ENCODE measurements at regions not wholly inside any gene's neighbourhood (a gene's known extent, or its start where the extent isn't known, plus 50 kb on each side); places are given as distances from the start of the nearest gene placed in this dataset.
"Not testable (repeated sequence)": the region's sequence is repeated elsewhere in the genome, so short reads cannot be mapped to it uniquely, and the experiment has no call there.

DNA sequence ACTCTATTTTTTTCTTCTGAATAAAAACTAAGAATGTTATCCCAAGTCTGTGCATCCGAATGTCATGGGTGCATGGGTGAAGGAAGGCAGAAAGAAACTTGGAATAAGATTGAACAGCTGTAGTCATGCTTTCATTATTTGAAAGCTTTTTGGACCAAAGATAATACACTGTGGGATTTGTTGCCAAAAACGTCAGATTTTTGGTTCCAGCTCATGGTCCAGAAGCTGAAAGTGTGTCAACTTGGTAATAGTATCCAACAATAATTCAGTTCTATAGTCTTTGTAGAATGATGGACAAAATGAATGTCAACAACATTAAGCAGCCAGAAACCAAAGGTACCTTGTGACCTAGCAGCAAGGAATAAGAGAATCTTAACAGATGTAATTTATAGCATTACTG is 327.9 kb upstream of the ADAMTS9 start:
- DNase-seq, result no peak
- Histone ChIP-seq H3K27me3 (ENCODE audit: control insufficient read depth, insufficient read depth, low read length) (no peaks in the 10 kb centered on the region), H3K4me3 (ENCODE audit: insufficient read depth, low read depth, low read length) (no peak overlapping the region)

DNA sequence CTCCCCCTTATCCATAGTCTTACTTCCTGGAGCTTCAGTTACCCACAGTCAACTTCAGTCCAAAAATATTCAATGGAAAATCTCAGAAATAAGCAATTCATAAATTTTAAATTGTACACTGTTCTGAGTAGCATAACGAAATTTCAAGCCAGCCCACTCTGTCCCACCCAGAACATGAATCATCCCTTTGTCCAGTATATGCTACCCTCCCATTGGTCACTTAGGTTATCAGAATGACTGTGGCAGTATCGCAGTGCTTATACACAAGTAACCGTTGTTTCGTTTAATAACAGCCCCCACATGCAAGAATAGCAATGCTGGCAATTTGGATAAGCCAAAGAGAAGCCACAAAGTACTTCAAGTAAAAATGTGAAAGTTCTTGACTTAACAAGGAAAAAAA is 325.3 kb upstream of the ADAMTS9 start:
- Histone ChIP-seq H3K36me3 (replicated peaks; ENCODE audit: control insufficient read depth, insufficient read depth, low read length) (no peaks in the 10 kb centered on the region), H3K4me3 (ENCODE audit: insufficient read depth, low read depth, low read length) (no peak overlapping the region), H3K27me3 (ENCODE audit: control insufficient read depth, insufficient read depth, low read length) (no peaks in the 10 kb centered on the region)
- DNase-seq, result no peak

More for the DNA sequence above, 327.9 kb upstream of the ADAMTS9 start:
- no peaks in the 10 kb centered on the region for H3K36me3 ChIP-seq (replicated peaks; ENCODE audit: control insufficient read depth, insufficient read depth, low read length)

DNA sequence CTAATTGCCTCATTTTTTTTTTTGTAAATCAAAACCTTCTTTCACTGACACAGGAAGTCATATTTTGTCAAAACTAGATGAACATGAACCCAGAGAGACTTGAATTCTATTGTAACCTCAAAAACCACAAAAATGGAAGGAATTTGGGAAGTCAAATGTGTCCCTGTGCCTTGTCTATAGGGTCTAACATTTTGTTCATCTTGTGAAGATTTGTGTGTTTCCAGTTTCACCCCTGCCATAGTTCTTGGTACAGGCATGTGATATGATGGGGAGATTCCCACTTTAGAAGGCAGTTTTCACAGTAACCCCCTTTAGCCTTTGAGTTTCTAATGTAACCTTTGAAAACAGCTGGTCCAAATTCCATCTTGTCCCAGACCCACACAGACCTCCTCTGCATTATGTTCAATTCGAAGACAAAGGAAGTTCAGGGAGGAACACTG is 318.5 kb upstream of the ADAMTS9 start:
- DNase-seq, result no peak
- Histone ChIP-seq H3K27me3 (ENCODE audit: control insufficient read depth, insufficient read depth, low read length) (no peaks in the 10 kb centered on the region), H3K36me3 (replicated peaks; ENCODE audit: control insufficient read depth, insufficient read depth, low read length) (no peaks in the 10 kb centered on the region), H3K4me3 (ENCODE audit: insufficient read depth, low read depth, low read length) (no peak overlapping the region)

DNA sequence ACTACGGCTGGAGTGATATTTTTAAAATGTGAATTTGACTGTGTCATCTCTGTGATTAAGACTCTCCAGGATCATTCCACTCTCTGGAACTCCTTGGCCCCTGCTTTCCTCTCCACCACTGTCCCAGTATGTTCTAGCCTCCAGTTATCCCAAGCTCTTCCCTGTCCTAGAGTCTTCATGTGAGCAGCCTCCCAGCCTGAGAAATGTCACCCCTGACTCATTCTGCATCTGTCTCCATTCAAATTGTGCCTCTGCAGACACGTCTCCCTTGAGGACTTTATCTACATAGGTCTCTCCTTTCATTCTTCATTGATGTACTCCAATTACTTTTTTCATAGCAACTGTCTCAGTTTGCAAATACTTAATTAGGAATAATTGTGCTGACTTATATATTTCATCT is 317.7 kb upstream of the ADAMTS9 start:
- DNase-seq, result no peak
- no peaks in the 10 kb centered on the region for H3K36me3 ChIP-seq (replicated peaks; ENCODE audit: control insufficient read depth, insufficient read depth, low read length)
- H3K27me3 ChIP-seq (ENCODE audit: control insufficient read depth, insufficient read depth, low read length), result no peaks in the 10 kb centered on the region
- H3K4me3 ChIP-seq (ENCODE audit: insufficient read depth, low read depth, low read length), result no peak overlapping the region

DNA sequence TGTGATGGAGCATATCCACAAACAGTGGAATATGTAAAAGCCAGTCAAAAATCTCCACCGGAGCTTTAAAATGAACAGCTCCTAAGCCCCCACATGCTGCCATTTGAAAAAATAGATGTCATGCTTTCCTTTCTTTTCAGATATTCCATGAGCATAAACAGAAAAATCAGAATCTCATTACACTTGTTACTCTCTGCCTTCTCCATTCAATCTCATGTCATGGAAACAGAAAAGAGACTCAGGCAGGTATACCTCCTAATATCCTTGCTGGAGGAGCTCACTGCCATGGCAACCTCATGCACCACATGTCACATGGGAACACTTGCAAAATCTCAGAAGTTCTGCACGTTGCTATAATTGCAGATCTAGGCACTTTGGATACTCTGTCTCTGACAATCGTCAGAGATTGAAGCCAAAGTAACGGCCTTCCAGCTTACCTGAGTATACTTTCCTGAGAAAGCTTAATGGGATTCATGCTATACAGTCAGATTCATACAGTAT is 317.0 kb upstream of the ADAMTS9 start:
- Histone ChIP-seq H3K27me3 (ENCODE audit: control insufficient read depth, insufficient read depth, low read length) (no peaks in the 10 kb centered on the region), H3K36me3 (replicated peaks; ENCODE audit: control insufficient read depth, insufficient read depth, low read length) (no peaks in the 10 kb centered on the region), H3K4me3 (ENCODE audit: insufficient read depth, low read depth, low read length) (no peak overlapping the region)
- no peak for DNase-seq

DNA sequence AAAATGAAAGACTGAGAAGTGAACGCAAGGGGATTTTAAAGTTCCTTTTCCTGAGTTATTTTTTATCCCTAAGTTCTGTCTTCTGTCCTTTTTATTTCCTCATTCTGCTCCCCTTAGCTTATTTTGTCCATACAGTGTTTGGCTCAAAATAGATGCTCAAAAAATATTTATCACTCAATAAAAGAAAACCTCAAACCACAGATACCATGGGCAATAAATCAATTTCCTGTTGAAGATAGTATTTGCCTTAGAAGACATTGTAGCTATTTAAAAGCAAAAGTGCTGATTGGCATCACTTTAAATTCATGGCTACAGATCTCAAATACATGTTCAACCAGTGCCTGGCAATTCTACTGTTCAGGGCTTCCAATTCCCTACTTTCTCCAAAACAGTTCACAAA is 316.5 kb upstream of the ADAMTS9 start:
- H3K36me3 ChIP-seq (replicated peaks; ENCODE audit: control insufficient read depth, insufficient read depth, low read length), result no peaks in the 10 kb centered on the region
- H3K4me3 ChIP-seq (ENCODE audit: insufficient read depth, low read depth, low read length), result no peak overlapping the region
- H3K27me3 ChIP-seq (ENCODE audit: control insufficient read depth, insufficient read depth, low read length), result no peaks in the 10 kb centered on the region
- no peak for DNase-seq

DNA sequence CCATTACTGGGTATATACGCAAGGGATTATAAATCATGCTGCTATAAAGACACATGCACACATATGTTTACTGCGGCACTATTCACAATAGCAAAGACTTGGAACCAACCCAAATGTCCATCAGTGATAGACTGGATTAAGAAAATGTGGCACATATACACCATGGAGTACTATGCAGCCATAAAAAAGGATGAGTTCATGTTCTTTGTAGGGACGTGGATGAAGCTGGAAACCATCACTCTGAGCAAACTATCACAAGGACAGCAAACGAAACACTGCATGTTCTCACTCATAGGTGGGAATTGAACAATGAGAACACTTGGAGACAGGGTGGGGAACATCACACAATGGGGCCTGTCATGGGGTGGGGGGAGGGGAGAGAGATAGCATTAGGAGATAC is 313.3 kb upstream of the ADAMTS9 start:
- H3K27me3 ChIP-seq (ENCODE audit: control insufficient read depth, insufficient read depth, low read length); H3K4me3 ChIP-seq (ENCODE audit: insufficient read depth, low read depth, low read length); DNase-seq; H3K36me3 ChIP-seq (replicated peaks; ENCODE audit: control insufficient read depth, insufficient read depth, low read length): not testable (repeated sequence)

DNA sequence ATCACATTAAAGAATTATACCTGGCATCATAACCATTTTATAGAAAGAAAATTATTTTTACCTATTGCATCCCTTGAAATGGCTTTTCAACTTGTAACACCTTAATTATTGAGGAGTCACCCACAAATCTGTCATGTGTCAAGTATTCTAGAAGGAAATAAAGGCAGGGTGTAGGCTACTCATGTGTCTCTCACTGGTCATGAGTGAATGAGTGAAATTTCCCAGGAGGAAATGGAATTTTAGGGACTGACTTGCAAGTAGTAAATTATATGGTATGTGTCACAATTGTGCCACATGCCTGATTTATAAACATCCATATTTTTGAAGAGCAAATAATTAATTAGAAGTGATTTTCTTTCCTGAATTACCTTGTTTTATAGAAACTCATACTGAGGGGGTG is 310.5 kb upstream of the ADAMTS9 start:
- no peaks in the 10 kb centered on the region for H3K36me3 ChIP-seq (replicated peaks; ENCODE audit: control insufficient read depth, insufficient read depth, low read length)
- no peak overlapping the region for H3K4me3 ChIP-seq (ENCODE audit: insufficient read depth, low read depth, low read length)
- DNase-seq, result no peak
- no peaks in the 10 kb centered on the region for H3K27me3 ChIP-seq (ENCODE audit: control insufficient read depth, insufficient read depth, low read length)

DNA sequence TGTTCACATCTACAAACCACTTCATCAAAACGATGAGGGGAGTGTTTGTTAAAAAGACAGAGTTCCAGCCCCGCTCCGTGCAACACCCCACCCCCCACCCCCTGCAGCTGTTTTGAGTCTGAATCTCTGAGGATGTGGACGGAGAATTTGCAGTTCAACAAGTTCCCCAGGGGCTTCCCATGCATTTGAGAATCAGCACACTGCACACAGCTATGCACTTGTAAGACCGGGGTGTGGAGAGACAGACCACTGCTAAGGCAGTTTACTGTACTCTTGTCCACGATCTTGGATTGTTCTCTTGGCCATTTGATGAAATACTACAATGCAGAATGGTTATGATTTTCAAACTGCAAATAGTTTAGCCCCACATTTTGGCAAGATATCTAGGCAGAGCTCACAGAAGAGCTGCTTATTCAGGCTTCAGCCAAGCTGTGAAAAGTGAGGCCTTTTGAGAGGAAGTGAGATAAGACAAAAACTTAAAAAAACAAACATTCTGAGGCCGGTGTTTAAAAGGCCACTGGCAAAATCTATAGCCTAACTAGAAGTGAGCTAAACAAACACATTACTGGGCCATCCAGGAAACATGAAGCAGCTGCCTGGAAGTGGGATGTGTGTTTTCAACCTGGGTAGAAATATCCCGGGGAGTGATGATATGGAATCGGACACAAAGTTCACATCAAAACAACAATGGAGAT is 308.2 kb upstream of the ADAMTS9 start:
- H3K4me3 ChIP-seq (ENCODE audit: insufficient read depth, low read depth, low read length), result no peak overlapping the region

DNA sequence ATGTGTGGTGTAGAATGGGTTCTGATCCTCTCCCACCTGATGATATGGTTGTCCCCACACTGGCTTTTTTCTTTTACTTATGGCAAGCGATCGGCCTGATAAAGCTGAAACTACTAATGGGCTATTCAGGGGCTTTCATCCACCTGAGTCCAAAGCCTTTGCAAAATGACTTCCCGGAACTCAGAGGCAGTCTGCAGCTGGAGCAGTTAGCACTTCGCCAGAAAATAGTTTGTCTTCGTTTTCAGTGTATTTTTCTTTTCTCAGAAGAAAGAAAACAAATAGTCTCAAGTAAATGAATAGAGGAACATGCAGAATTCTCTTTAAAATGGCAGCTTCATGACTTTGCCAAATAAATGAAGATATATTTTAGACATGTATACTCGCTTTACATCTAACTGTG is 306.0 kb upstream of the ADAMTS9 start:
- DNase-seq, result no peak
- Histone ChIP-seq H3K4me3 (ENCODE audit: insufficient read depth, low read depth, low read length) (no peak overlapping the region), H3K36me3 (replicated peaks; ENCODE audit: control insufficient read depth, insufficient read depth, low read length) (no peaks in the 10 kb centered on the region), H3K27me3 (ENCODE audit: control insufficient read depth, insufficient read depth, low read length) (no peaks in the 10 kb centered on the region)

More for the DNA sequence above, 308.2 kb upstream of the ADAMTS9 start:
- Histone ChIP-seq H3K36me3 (replicated peaks; ENCODE audit: control insufficient read depth, insufficient read depth, low read length) (no peaks in the 10 kb centered on the region), H3K27me3 (ENCODE audit: control insufficient read depth, insufficient read depth, low read length) (no peaks in the 10 kb centered on the region)
- peak; percentile 4 for DNase-seq

- DNase-seq, result peak; percentile 22
- no peak overlapping the region for H3K4me3 ChIP-seq (ENCODE audit: insufficient read depth, low read depth, low read length)
- H3K36me3 ChIP-seq (replicated peaks; ENCODE audit: control insufficient read depth, insufficient read depth, low read length), result no peaks in the 10 kb centered on the region
- no peaks in the 10 kb centered on the region for H3K27me3 ChIP-seq (ENCODE audit: control insufficient read depth, insufficient read depth, low read length)
Measured at GRCh38 chr3:64992530-64993285, 304.9 kb upstream of the ADAMTS9 start.

- no peak for DNase-seq
- no peak overlapping the region for H3K4me3 ChIP-seq (ENCODE audit: insufficient read depth, low read depth, low read length)
- no peaks in the 10 kb centered on the region for H3K36me3 ChIP-seq (replicated peaks; ENCODE audit: control insufficient read depth, insufficient read depth, low read length)
- no peaks in the 10 kb centered on the region for H3K27me3 ChIP-seq (ENCODE audit: control insufficient read depth, insufficient read depth, low read length)
Measured at GRCh38 chr3:64988188-64988587, 300.4 kb upstream of the ADAMTS9 start.

DNA sequence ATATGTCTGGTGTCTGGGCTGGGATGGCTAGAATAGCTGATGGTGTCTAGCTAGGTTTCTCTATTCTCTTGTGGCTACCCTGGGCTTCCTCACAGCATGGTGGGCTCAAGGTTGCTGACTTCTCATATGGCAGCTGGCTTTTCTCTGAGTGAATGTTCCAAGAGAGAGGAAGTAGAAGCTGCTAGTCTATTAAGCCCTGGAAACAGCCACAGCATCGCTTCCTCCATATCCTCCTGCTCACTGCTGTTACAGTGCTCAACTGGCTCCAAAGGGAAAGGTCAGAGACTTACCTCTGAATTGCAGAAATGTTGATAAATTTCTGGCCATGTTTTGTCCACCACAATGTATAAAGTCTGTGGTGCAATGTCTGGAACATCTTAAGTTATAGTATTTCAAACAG is 299.9 kb upstream of the ADAMTS9 start:
- Histone ChIP-seq H3K27me3 (ENCODE audit: control insufficient read depth, insufficient read depth, low read length) (no peaks in the 10 kb centered on the region), H3K4me3 (ENCODE audit: insufficient read depth, low read depth, low read length) (no peak overlapping the region), H3K36me3 (replicated peaks; ENCODE audit: control insufficient read depth, insufficient read depth, low read length) (no peaks in the 10 kb centered on the region)
- DNase-seq, result no peak

GRCh38 chr3:64985072-64985471 is 297.3 kb upstream of the ADAMTS9 start:
- Histone ChIP-seq H3K36me3 (replicated peaks; ENCODE audit: control insufficient read depth, insufficient read depth, low read length) (no peaks in the 10 kb centered on the region), H3K27me3 (ENCODE audit: control insufficient read depth, insufficient read depth, low read length) (no peaks in the 10 kb centered on the region), H3K4me3 (ENCODE audit: insufficient read depth, low read depth, low read length) (no peak overlapping the region)
- no peak for DNase-seq

GRCh38 chr3:64983583-64984359 is 296.0 kb upstream of the ADAMTS9 start:
- no peak for DNase-seq
- Histone ChIP-seq H3K36me3 (replicated peaks; ENCODE audit: control insufficient read depth, insufficient read depth, low read length) (no peaks in the 10 kb centered on the region), H3K4me3 (ENCODE audit: insufficient read depth, low read depth, low read length) (no peak overlapping the region), H3K27me3 (ENCODE audit: control insufficient read depth, insufficient read depth, low read length) (no peaks in the 10 kb centered on the region)
